Esophagus muscularis mucosa (tissue), 4 donors: ENCODE measurements at regions not wholly inside any gene's neighbourhood (a gene's known extent, or its start where the extent isn't known, plus 50 kb on each side); places are given as distances from the start of the nearest gene placed in this dataset.

Experiments used
- CTCF ChIP-seq, 3 experiments: fragments of 200-600 bp in 2 of 3; fragments of 450-650 bp in 1 of 3; sonication (generic) in 2 of 3; IDR thresholded peaks; one replicate each; pipeline ENCODE4 v1.5.1; 2017 to 2019; ENCODE audit warnings: antibody characterized with exemption in 3 of 3, mild to moderate bottlenecking in 2 of 3, moderate library complexity in 1 of 3
- EP300 ChIP-seq: sonication (generic); formaldehyde crosslinking; IDR thresholded peaks from one replicate; pipeline ENCODE4 v1.6.1; 2017; ENCODE audit warnings: antibody characterized with exemption
- POLR2A ChIP-seq: fragments of 450-650 bp; IDR thresholded peaks from one replicate; pipeline ENCODE4 v1.6.1; 2017; ENCODE audit warnings: antibody characterized with exemption, moderate library complexity, mild to moderate bottlenecking, low read depth

DNA sequence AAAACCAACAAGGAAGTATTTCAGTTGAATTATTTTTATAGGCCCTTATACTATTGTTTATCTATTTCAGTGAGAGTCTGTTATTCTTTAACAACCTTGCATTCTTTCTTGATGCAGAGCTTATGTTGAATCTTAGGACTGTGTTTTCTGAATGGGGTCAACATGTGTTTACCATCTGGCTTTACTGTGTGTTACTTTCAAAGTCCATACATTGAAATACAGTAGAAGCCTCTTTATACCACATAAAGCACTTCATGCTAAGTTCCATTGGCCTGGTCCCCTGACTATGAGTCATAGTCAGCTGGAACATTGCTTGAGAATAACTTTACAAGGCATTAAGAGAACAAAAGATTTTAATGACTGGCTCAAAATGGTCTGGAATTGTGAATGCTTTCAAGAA is 152.6 kb downstream of the GASK1B start:
- no peak for TF ChIP-seq CTCF (IDR thresholded peaks at IDR 0.05)
- no peak for TF ChIP-seq EP300
- TF ChIP-seq POLR2A: no peak
